Right hindlimb (tissue), 1 donor: ENCODE measurements at regions not wholly inside any gene's neighbourhood (a gene's known extent, or its start where the extent isn't known, plus 50 kb on each side); places are given as distances from the start of the nearest gene placed in this dataset.
A peak's percentile ranks its signal among the peaks of the same experiment; 100 is the strongest.
"Not testable (repeated sequence)": the region's sequence is repeated elsewhere in the genome, so short reads cannot be mapped to it uniquely, and the experiment has no call there.

Source experiments
- DNase-seq: peaks from one replicate; pipeline ENCODE4 v3.0.0-alpha.2; 2018

- DNase-seq = no peak
Measured at GRCh38 chr2:228401065-228401912, 219.8 kb upstream of the SPHKAP start.

- DNase-seq = no peak
Measured at GRCh38 chr2:228387776-228388175, 206.3 kb upstream of the SPHKAP start.

GRCh38 chr2:228378696-228379425 is 197.4 kb upstream of the SPHKAP start:
- DNase-seq = no peak

GRCh38 chr2:228378233-228378632 is 196.7 kb upstream of the SPHKAP start:
- DNase-seq = no peak

- no peak for DNase-seq
Measured at GRCh38 chr2:228377533-228377932, 196.0 kb upstream of the SPHKAP start.

GRCh38 chr2:228374741-228375140 is 193.3 kb upstream of the SPHKAP start:
- DNase-seq = peak; percentile 59

GRCh38 chr2:228373191-228373590 is 191.7 kb upstream of the SPHKAP start:
- DNase-seq = no peak

GRCh38 chr2:228372212-228372611 is 190.7 kb upstream of the SPHKAP start:
- no peak for DNase-seq

DNA sequence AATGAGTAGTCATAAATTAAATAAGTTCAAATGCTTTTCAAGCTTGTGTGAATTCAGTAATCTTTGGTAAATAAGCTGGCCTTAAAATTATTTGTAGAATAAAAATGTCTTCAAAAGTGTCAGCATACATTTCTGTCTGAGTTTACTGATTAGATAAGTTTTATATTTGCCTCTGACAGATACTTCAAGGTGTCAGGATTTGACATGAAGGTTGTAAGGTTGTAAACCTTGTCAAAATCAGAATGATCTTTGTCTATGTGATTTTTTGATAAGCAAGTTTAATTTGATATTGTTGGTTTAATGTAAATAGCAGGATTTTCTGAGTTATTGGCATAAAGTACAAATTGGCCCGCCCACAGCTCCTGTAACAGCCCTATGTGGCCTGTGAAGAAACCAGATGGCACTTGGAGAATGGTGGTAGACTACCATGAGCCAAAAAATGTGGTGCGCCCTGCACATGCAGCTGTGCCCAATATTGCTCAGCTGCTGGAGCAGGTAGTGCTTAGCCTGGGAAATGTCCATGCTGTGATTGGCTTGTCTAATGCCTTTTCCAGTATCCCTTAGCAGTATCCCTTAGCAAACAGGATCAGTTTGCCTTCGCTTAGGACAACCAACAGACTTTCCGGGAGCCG is 188.0 kb upstream of the SPHKAP start:
- DNase-seq = no peak

GRCh38 chr2:228367356-228367755 is 185.9 kb upstream of the SPHKAP start:
- DNase-seq = no peak

DNA sequence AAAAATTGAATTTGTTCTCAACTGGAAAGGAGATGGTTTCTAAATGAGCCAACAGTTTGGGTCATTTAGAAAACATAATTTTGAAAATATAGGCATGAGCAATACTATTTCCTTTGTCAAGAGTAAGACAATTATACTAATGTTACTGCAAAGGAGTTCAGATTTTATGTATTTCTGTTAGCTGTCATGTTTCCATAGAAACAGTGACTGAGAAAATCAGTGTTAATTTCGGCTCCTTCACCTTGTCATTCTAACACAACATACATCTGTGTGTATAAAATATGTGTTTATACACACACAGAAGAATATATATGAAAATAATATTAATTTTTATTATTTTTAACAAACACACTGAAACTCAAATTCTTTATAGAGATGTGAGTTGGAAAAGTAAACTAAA is 178.0 kb upstream of the SPHKAP start:
- DNase-seq = no peak

GRCh38 chr2:228355897-228356296 is 174.4 kb upstream of the SPHKAP start:
- no peak for DNase-seq

- not testable (repeated sequence) for DNase-seq
Measured at GRCh38 chr2:228352980-228353379, 171.5 kb upstream of the SPHKAP start.

- DNase-seq = no peak
Measured at GRCh38 chr2:228352048-228352447, 170.6 kb upstream of the SPHKAP start.

DNA sequence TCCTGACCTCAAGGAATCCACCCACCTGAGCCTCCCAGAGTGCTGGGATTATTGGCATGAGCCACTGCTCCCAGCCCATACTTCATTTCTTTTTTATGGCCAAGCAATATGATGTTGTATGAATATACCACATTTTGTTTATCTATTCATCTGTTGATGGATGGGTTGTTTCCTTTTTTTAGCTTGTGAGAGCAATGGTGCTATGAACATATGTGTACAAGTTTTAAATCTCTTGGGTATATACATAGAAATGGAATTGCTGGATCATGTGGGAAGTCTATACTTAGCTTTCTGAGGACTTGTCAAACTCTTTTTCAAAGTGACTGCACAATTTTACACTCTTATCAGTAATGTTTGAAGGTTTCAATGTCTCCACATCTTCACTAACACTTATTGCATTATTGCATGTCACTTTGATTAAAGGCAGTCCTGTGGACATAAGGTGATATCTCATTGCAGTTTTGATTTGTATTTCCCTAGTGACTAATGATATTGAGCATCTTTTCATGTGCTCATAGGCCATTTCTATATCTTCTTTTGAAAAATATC is 167.1 kb upstream of the SPHKAP start:
- DNase-seq = no peak

- no peak for DNase-seq
Measured at GRCh38 chr2:228344531-228344930, 163.0 kb upstream of the SPHKAP start.

- DNase-seq = no peak
Measured at GRCh38 chr2:228339525-228339924, 158.0 kb upstream of the SPHKAP start.

DNA sequence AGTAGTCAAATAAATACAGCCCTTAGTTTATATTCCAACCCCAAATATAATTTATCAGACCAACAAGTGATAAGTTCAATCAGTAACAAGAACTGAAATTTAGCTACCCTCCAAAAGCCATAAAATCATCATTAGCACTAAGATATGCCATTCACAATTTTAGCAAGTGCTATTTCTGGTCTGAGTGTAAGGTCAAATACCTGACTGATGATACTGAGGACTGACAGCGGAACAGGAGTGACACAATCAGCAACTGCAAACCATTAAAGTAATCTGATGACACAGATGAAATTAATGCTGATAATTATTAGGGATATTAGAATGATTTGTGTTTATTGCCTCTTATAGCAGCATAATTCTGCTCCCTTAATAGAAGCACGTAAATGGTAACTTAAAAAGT is 152.7 kb upstream of the SPHKAP start:
- no peak for DNase-seq

DNA sequence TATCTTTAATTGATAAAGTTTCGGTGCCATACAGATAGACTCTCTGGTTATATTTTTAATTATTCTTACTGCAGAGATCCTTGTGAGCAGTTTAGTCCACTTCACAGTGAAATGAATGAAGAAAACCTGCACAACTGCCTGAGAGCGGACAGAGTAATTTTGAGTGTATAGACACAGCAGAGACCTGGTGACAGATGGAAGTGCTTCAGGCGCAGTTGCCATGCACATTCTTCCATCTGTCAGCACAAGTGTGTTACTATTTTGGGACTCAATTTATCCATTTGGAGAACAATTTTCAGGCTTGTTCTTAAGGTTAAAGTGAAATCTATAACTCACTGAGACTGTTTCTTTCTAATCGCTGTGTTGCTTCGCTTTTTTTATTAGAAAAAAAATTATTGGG is 147.8 kb upstream of the SPHKAP start:
- no peak for DNase-seq

DNA sequence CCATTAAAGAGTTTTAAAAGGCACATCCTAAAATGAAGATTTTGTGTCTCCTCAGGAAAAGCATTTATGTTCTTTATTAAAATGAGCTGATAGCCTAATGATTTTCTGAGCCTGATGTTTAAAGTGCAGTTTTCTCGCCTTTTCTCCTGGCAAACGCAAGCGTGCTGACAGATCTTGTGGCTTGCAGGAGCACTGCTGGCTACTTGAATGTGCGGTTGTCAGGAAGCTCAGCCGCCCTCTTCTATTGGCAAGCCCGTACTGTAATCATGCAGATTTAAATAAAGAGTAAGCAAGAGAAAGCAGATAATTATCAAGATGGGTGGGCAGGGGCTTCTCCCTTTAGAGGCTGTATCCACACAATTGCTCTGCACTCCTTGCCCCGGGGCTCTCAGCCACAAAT is 139.5 kb upstream of the SPHKAP start:
- DNase-seq = no peak

GRCh38 chr2:228318218-228318617 is 136.7 kb upstream of the SPHKAP start:
- DNase-seq = peak; percentile 27

DNA sequence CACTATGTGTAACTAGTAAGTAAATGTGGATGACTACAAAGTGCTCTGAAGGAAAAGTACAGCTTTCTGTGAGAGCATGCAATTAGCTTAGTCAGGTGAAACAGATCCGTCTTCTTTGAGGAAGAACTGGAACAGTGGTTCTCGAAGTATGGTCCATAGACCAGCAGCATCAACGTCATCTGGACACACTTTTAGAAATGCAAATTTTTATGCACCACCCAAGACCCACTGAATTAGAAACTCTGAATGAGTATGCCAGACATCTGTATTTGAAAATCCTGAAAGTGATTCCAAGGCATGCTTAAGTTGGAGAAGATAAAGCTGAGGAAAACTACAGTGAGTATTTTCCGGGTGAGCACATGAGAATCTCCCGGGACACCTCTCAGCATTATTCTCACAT is 130.7 kb upstream of the SPHKAP start:
- DNase-seq = no peak

GRCh38 chr2:228303960-228304359 is 122.5 kb upstream of the SPHKAP start:
- no peak for DNase-seq
